Lower leg skin (tissue), 3 donors: ENCODE measurements at regions not wholly inside any gene's neighbourhood (a gene's known extent, or its start where the extent isn't known, plus 50 kb on each side); places are given as distances from the start of the nearest gene placed in this dataset.

Experiments used
- CTCF ChIP-seq, 3 donors: fragments of 450-650 bp; IDR thresholded peaks; one replicate each; pipeline ENCODE4 v1.5.1; 2016; ENCODE audit warnings: antibody characterized with exemption in 3 of 3, mild to moderate bottlenecking in 3 of 3, moderate library complexity in 2 of 3
- POLR2A ChIP-seq, 2 donors: fragments of 450-650 bp; IDR thresholded peaks; one replicate each; pipeline ENCODE4 v1.6.1; 2016 to 2017; ENCODE audit warnings: antibody characterized with exemption in 2 of 2, mild to moderate bottlenecking in 1 of 2, moderate library complexity in 1 of 2

- TF ChIP-seq CTCF (IDR thresholded peaks at IDR 0.05) (no peak), POLR2A (IDR thresholded peaks at IDR 0.05) (no peak)
These were observed 114.6 kb downstream of the LCA5 start for GRCh38 chr6:79422666-79423065.
